HG02678 (cell line): ENCODE measurements at regions not wholly inside any gene's neighbourhood (a gene's known extent, or its start where the extent isn't known, plus 50 kb on each side); places are given as distances from the start of the nearest gene placed in this dataset.
A peak's percentile ranks its signal among the peaks of the same experiment; 100 is the strongest.

Source experiments
- ATAC-seq: cut with Tn5 transposase; IDR thresholded peaks from one replicate; pipeline ENCODE4 v1.9.1; 2021; ENCODE audit warnings: mild to moderate bottlenecking, moderate library complexity; ENCODE audit not compliant: unreplicated experiment

GRCh38 chr13:50101590-50101989 lies 86.3 kb downstream of the KCNRG start:
- no peak for ATAC-seq

DNA sequence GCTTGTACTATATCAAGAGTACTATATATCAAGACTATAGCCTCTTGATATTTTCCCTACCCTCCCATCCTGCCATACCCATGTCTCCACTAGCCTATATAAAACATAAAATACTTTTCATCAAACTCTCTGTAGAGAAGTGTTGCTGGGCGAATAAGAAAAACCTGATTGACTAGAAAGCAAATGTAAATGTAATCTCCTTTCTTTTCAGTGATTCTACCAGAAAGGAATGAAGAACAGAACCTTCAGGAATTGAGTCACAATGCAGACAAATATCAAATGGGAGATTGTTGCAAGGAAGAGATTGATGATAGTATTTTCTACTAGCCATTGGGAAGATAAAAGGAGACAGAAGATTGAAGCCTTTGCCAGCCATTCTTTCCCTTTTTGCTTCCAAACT lies 89.2 kb downstream of the KCNRG start:
- no peak for ATAC-seq

- ATAC-seq: peak; percentile 81
Observed at GRCh38 chr13:50106559-50106958, 91.3 kb downstream of the KCNRG start.

- ATAC-seq: no peak
Observed at GRCh38 chr13:50107205-50107604, 92.0 kb downstream of the KCNRG start.

GRCh38 chr13:50114961-50115360 lies 99.7 kb downstream of the KCNRG start:
- ATAC-seq: no peak

- ATAC-seq: no peak
Observed at GRCh38 chr13:50115695-50116094, 100.5 kb downstream of the KCNRG start.

GRCh38 chr13:50116430-50116973 lies 101.3 kb downstream of the KCNRG start:
- no peak for ATAC-seq

- ATAC-seq: no peak
Observed at GRCh38 chr13:50119591-50119990, 104.3 kb downstream of the KCNRG start.

DNA sequence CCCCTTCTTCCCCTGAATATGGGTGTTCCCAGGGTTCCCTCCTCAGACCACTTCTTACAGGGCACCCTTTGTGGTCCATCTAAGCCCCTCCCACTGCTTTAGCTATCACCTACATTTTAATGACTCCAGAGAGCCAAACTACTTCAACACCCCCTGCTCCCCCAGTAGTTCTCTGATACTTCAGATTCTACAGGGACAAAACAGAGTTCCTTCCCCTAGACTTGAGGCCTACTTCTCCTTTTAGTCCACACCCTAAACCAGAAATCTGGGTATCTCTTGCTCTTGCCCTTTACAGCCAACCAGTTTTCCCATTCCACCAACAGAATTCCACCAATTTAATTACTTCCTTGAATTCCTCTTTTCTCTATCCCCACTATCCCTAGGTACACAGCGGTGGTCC lies 107.2 kb downstream of the KCNRG start:
- no peak for ATAC-seq

DNA sequence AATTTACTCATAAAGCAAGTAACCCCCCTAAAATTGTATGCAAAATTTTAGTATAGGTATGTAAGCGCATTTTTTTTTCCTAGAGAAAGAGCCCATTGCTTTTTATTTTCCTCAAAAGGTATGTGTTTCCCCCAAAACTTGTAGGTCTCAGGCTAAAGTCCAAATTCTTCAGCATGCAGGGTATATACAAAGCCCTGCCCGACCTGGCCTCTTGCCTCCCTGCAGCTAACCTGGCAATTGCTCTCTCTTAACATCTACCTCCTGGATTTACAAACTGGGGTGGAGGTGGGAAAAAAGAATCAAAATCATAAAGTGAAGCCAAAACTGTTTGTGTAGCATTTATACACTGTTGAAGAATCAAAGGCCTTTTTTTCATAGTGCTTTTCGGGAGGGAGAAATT lies 107.8 kb downstream of the KCNRG start:
- no peak for ATAC-seq

GRCh38 chr13:50123515-50123861 lies 108.2 kb downstream of the KCNRG start:
- ATAC-seq: no peak

DNA sequence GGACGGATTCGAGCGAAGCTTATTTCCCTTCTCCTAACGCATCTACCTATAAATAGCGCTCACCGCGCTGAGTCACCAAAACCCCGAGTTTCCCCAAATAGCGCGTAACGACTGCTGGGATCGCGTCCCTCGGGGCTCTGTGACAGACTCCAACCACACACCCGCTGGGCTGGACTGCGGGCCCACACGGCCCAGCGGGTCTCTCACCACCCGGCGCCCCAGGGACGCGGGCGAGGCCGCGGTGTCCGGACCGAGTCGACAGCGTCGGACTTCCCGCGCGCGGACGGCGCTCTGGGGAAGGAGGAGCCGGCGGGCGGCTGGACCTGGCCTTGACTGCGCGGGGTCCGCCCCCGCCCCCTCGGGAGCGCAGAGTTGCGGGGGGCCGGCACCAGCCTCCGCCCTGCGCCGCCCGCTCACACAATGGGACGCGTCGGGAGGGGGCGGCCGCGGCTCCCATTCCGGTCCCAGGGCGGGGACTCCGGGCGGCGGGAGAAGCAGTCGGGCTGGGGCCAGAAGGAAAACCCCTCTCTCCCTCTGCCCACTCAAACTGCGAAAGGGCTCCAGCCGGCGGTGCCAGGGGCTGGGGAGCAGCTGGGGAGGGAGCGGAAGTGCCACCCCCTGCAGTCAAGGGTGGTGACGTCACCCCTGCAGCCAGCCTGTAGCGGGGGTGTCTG lies 108.8 kb downstream of the KCNRG start:
- ATAC-seq: peak; percentile 71

GRCh38 chr13:50124536-50125303 lies 109.5 kb downstream of the KCNRG start:
- peak; percentile 7 for ATAC-seq

DNA sequence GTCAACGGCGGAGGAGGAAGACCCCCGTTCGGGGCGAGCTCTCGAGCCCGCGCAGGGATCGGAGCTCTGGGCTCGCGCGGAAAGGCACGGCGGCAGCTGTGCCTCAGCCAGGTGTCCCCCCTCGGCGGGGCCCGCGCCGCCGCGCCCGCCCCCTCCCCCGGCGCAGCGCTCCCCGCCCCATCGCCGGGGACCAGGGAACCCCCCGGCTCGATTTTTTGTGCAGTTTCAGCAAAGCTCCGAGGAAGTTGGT lies 110.0 kb downstream of the KCNRG start:
- peak; percentile 5 for ATAC-seq

GRCh38 chr13:50125554-50126262 lies 110.5 kb downstream of the KCNRG start:
- peak; percentile 11 for ATAC-seq

DNA sequence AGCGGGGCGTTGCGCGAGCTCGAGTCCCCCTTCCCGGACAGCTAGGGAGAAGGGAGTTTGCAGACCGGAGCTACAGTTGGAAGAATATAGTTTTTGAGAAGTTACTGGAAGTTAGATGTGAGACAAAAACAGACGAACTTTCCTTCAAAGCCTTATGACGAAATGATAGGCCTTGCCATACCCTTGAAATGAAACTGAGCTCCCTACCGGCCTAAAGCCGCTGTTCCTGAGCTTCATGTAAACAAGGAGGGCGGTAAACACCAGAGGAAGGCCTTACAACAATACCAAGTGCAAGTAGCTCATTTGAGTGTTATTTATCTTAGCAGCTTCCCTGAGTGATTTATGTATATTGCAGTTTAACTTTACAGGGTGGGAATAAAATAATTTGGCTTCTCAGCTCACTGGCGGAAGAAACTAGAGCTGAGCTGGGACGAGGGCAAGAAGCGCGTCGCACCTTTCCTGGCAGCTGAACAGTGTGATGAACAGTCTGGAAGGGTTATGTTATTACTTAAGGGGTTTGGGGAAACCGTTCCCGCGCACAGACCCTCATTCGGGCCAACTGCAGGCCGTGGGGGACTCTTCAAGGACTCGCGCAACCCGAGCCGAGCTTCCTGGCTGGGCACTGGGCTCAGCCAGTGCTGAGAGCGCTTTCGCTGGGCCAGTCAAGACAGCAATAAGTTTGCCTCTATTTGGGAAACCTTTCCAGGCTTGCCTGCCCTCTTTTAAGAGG lies 111.2 kb downstream of the KCNRG start:
- no peak for ATAC-seq

GRCh38 chr13:50126993-50127725 lies 111.9 kb downstream of the KCNRG start:
- ATAC-seq: no peak

DNA sequence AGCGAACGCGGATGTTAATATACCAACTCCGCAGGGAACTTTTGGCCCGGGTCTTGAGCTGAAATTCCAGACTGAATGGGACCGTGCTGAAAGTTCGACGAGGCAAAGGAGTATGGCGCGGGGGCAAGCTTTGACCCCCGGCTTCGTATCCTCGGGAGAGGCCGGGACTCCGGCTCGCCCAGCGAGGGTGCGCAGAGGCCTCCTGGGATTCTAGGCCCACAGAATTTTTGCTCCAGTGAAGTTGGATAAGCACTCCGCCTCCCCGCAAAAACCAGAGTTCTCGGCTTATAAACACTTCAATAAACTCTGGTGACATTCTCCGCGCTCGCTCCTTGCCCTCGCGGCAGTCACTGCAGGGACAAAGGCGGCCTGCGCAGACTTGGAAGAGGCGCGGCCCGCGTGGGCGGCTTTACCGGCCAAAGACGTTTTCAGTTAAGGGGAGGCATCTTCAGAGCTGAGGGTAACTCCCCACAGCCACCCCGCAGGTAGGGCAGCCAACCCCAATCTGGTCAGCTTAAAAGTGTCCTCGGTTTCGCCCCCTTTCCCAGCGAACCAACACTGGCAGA lies 112.6 kb downstream of the KCNRG start:
- no peak for ATAC-seq

DNA sequence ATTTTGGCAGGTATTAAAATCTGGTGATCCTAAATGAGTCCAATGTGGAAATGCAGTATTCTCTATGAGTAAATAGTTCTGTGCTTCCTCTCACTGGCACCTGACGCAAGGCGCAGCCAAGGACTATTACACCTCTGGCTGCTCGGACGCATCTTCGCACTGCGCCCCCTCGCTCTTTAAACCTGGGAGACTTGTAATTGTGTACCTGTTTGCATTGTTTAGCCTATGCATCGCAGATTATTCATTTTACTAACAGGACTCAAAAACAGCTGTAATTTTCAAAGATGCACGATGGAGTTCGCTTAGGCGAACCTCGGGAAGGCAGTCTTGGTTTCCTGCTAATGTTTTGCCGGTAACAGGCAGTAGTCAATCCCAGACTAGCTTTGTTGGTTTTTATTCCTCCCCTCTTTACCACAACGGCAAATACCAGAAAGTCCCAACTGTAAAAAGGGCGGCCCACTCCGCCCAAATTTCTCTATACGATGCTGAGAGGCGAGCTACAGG lies 113.2 kb downstream of the KCNRG start:
- no peak for ATAC-seq

DNA sequence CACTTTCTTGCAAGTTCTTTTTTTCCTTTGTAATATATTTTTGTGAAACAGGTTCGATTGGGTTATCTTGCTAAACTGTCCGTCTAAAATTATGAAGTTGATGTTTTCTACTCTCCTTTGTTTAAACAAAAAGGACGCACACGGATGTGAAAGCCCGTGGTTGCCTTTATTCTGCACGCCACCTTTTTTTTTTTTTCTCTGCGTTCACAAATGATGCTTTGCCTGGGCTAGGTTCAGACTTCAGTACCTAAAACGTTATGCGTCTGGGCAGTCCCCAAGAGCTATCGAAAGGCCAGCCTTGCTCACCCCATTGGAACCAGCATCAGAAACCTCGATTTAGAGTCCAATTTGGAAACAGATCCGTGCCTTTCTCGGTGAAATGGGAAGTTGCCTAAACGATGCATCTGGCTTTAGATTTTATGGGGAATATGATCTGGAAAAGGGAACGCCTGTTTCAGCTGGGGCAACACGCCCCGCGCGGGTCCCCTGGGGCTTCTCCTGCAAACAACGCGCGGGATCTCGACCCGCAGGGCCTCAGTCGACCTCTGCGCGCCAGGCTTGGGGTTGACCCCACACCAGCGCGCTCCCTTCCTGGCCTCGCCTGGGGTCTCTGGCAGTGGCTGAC lies 113.9 kb downstream of the KCNRG start:
- no peak for ATAC-seq
